Subcutaneous abdominal adipose tissue (tissue), 5 donors: ENCODE measurements at regions not wholly inside any gene's neighbourhood (a gene's known extent, or its start where the extent isn't known, plus 50 kb on each side); places are given as distances from the start of the nearest gene placed in this dataset.

Source experiments
- H3K27ac ChIP-seq: one replicate; pipeline ENCODE4 v1.7.0; 2013; ENCODE audit warnings: low read depth, mild to moderate bottlenecking, inconsistent platforms, low read length, moderate library complexity
- H3K27me3 ChIP-seq, 5 donors: one replicate each; pipeline ENCODE4 v1.7.0; 2013; ENCODE audit warnings: low read length in 5 of 5, inconsistent platforms in 1 of 5; ENCODE audit not compliant: control insufficient read depth in 5 of 5, insufficient read depth in 4 of 5
- H3K36me3 ChIP-seq, 5 donors: one replicate each; pipeline ENCODE4 v1.7.0; 2013; ENCODE audit warnings: low read length in 5 of 5; ENCODE audit not compliant: control insufficient read depth in 5 of 5, insufficient read depth in 5 of 5
- H3K4me1 ChIP-seq, 5 donors: one replicate each; pipeline ENCODE4 v1.7.0; 2013; ENCODE audit warnings: low read length in 5 of 5, mild to moderate bottlenecking in 3 of 5, moderate library complexity in 1 of 5; ENCODE audit not compliant: control insufficient read depth in 5 of 5, insufficient read depth in 5 of 5
- H3K4me3 ChIP-seq, 5 donors: one replicate each; pipeline ENCODE4 v1.7.0; 2013; ENCODE audit warnings: low read length in 5 of 5, low read depth in 1 of 5
- H3K9ac ChIP-seq, 5 donors: one replicate each; pipeline ENCODE4 v1.7.0; 2013; ENCODE audit warnings: low read length in 5 of 5, mild to moderate bottlenecking in 4 of 5, moderate library complexity in 3 of 5
- H3K9me3 ChIP-seq, 5 donors: one replicate each; pipeline ENCODE4 v1.7.0; 2013; ENCODE audit warnings: low read length in 5 of 5; ENCODE audit not compliant: control insufficient read depth in 5 of 5
- donor health status: healthy.
- donor health status: healthy.
- donor health status: healthy.
- donor health status: healthy.
- donor health status: healthy.

GRCh38 chr18:47471784-47472183, 220.3 kb upstream of the SKOR2 start:
- Histone ChIP-seq H3K27me3 (peaks cover 0 to 5% (median 0%) of the 10 kb centered on the region in 5 donors), H3K4me1 (no peaks in the 10 kb centered on the region), H3K27ac (no peak overlapping the region), H3K9ac (no peak overlapping the region), H3K36me3 (no peaks in the 10 kb centered on the region), H3K9me3 (no peaks in the 10 kb centered on the region), H3K4me3 (no peak overlapping the region)

DNA sequence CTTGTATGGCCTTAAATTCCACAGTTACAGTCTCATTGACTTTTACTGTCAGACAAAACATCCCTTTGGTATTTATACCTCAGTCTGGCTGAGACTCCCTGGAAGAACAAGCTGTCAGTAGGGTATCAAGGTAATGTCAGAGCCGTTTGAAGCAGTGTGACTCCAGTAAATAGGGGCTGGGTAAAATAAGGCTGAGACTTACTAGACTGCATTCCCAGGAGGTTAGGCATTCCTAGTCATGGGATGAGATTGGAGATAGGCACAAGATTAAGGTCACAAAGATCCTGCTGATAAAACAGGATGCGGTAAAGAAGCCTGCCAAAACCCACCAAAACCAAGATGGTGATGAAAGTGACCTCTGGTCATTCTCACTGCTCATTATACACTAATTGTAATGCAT, 219.5 kb upstream of the SKOR2 start:
- no peaks in the 10 kb centered on the region for H3K4me1 ChIP-seq
- H3K27ac ChIP-seq = no peak overlapping the region
- no peak overlapping the region for H3K4me3 ChIP-seq
- no peaks in the 10 kb centered on the region for H3K36me3 ChIP-seq
- H3K27me3 ChIP-seq = peaks cover 0 to 5% (median 0%) of the 10 kb centered on the region in 5 donors
- no peaks in the 10 kb centered on the region for H3K9me3 ChIP-seq
- H3K9ac ChIP-seq = no peak overlapping the region

- no peak overlapping the region for H3K9ac ChIP-seq
- H3K4me3 ChIP-seq = no peak overlapping the region
- H3K9me3 ChIP-seq = no peaks in the 10 kb centered on the region
- H3K27ac ChIP-seq = no peak overlapping the region
- H3K4me1 ChIP-seq = no peaks in the 10 kb centered on the region
- H3K27me3 ChIP-seq = peaks cover 0 to 5% (median 0%) of the 10 kb centered on the region in 5 donors
- no peaks in the 10 kb centered on the region for H3K36me3 ChIP-seq
Observed at GRCh38 chr18:47469576-47469975, 218.1 kb upstream of the SKOR2 start.

DNA sequence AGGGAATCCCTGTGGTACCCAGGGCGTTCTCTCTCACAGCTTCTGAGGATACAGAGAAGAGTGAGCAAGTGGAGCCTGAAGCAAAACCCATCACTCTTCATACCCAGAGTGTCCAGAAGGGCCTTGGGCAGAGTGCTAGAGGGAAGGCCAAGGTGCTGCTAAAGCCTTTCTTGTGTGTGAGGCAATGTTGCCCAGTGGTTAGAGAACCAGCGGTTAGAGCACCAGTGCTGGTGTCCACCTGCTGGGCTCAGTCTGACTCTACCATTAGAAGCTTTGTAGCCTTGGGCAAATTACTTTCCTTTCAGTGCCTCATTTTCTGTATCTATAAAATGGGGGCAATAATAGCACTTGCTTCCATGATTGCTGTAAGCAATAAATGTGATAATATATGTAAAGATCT, 210.5 kb upstream of the SKOR2 start:
- Histone ChIP-seq H3K4me3 (no peak overlapping the region), H3K27ac (no peak overlapping the region), H3K9ac (no peak overlapping the region), H3K36me3 (no peaks in the 10 kb centered on the region), H3K4me1 (no peaks in the 10 kb centered on the region), H3K27me3 (peaks cover 0 to 2% (median 0%) of the 10 kb centered on the region in 5 donors), H3K9me3 (no peaks in the 10 kb centered on the region)

- Histone ChIP-seq H3K9me3 (no peaks in the 10 kb centered on the region), H3K9ac (no peak overlapping the region), H3K27ac (no peak overlapping the region), H3K4me1 (no peaks in the 10 kb centered on the region), H3K27me3 (peaks cover 0 to 2% (median 0%) of the 10 kb centered on the region in 5 donors), H3K36me3 (no peaks in the 10 kb centered on the region), H3K4me3 (no peak overlapping the region)
Observed at GRCh38 chr18:47461406-47461948, 210.0 kb upstream of the SKOR2 start.

- no peaks in the 10 kb centered on the region for H3K36me3 ChIP-seq
- no peak overlapping the region for H3K4me3 ChIP-seq
- H3K9me3 ChIP-seq = peaks cover 0 to 4% (median 0%) of the 10 kb centered on the region in 5 donors
- H3K27me3 ChIP-seq = peaks cover 0 to 2% (median 0%) of the 10 kb centered on the region in 5 donors
- H3K9ac ChIP-seq = no peak overlapping the region
- H3K4me1 ChIP-seq = no peaks in the 10 kb centered on the region
- no peak overlapping the region for H3K27ac ChIP-seq
Observed at GRCh38 chr18:47458483-47458882, 207.0 kb upstream of the SKOR2 start.

- no peaks in the 10 kb centered on the region for H3K4me1 ChIP-seq
- no peaks in the 10 kb centered on the region for H3K36me3 ChIP-seq
- H3K9ac ChIP-seq = no peak overlapping the region
- peaks cover 0 to 4% (median 0%) of the 10 kb centered on the region in 5 donors for H3K9me3 ChIP-seq
- H3K4me3 ChIP-seq = no peak overlapping the region
- peaks cover 0 to 2% (median 0%) of the 10 kb centered on the region in 5 donors for H3K27me3 ChIP-seq
- H3K27ac ChIP-seq = no peak overlapping the region
Observed at GRCh38 chr18:47457614-47458013, 206.2 kb upstream of the SKOR2 start.

DNA sequence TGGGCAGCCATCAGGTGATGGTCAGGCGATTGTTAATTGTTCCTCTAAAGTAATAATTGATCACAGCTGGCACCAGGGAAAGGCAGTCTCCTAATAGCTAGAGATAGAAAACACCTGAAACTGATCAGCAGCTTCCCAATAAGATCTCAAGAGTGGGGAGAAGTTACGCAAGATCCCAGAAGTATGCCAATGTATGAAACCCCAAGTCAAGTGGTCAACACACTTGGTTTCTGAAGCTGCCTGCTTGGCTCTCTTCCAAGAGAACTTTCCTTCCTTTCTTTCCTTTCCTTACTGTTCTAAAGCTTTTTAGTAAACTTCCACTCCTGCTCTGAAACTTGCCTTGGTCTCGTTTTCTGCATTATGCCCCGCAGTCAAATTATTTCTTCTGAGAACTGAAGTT, 201.6 kb upstream of the SKOR2 start:
- Histone ChIP-seq H3K27ac (no peak overlapping the region), H3K36me3 (no peaks in the 10 kb centered on the region), H3K27me3 (peaks cover 0 to 2% (median 0%) of the 10 kb centered on the region in 5 donors), H3K4me1 (no peaks in the 10 kb centered on the region), H3K4me3 (no peak overlapping the region), H3K9me3 (peaks cover 0 to 4% (median 0%) of the 10 kb centered on the region in 5 donors), H3K9ac (no peak overlapping the region)

DNA sequence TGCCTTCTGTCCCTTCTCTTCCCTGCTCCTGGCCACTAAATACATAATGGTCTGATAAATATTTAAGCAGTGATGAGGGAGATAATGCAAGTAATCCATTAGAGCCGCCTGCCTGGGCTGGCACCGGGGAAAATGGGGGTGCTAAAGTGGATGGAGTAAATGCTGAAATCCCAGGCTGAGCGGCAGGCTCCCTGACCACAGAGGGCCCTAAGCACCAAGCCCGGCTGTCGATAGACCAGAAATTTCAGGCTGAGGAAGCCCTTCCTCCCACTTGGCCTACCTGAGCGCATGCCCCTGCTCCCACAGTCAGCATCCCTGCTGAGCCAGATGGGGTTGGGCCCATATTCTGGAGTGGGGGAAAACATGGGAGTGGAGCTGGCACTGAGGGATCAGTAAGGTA, 197.5 kb upstream of the SKOR2 start:
- Histone ChIP-seq H3K9me3 (peaks cover 0 to 9% (median 4%) of the 10 kb centered on the region in 5 donors), H3K36me3 (no peaks in the 10 kb centered on the region), H3K9ac (no peak overlapping the region)

DNA sequence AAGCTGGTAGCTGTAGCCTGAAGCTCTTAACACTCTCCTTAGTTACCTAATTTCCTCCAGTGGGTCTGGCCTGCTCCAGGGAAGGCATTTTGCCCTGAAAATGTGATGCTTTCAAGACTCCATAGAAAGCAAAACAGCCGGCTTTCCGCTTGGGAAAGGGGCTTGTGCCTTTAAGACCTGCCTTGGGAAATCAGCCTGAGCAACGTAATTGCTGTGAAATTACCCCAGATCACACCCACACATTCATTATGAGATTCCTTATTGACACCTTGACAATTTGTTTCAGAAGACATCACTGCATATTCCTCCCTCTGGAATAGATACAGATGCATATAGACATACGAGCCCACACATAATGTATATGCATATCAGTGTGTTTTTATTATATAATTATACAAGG, 190.5 kb upstream of the SKOR2 start:
- Histone ChIP-seq H3K36me3 (no peaks in the 10 kb centered on the region), H3K4me1 (no peaks in the 10 kb centered on the region), H3K9me3 (peaks cover 0 to 12% (median 4%) of the 10 kb centered on the region in 5 donors), H3K9ac (no peak overlapping the region), H3K27me3 (peaks cover 0 to 3% (median 0%) of the 10 kb centered on the region in 5 donors), H3K27ac (no peak overlapping the region), H3K4me3 (no peak overlapping the region)

More for the DNA sequence above, 197.5 kb upstream of the SKOR2 start:
- H3K27ac ChIP-seq = no peak overlapping the region
- no peak overlapping the region for H3K4me3 ChIP-seq
- H3K27me3 ChIP-seq = no peaks in the 10 kb centered on the region
- no peaks in the 10 kb centered on the region for H3K4me1 ChIP-seq
